Limb (tissue), 2 donors: ENCODE measurements at regions not wholly inside any gene's neighbourhood (a gene's known extent, or its start where the extent isn't known, plus 50 kb on each side); places are given as distances from the start of the nearest gene placed in this dataset.

Experiments
- DNase-seq, 2 donors: peaks; one replicate each; pipeline ENCODE4 v3.0.0-alpha.2; 2016; ENCODE audit errors: extremely low spot score in 2 of 2

DNA sequence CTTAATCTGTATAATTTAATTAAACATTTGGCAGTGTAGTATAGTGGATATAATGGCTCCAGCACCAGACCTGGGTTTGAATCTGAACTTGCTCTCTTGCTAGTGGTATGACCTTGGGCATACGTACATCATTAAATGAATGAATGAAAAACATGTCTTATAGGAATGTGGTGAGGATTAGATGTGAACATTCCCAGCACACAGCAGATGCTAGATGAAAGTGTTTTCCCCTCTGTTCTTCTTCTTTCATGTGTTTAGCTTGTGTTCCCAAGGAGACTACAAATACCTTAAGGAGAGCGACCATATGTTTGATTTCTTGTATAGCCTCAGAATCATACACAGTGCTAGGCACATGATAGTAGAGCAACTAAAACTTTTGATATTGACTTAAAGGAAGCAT, 56.5 kb downstream of the CT47B1 start:
- DNase-seq: no peak

- no peak for DNase-seq
These were observed 61.7 kb downstream of the CT47B1 start for GRCh38 chrX:120813982-120814381.

GRCh38 chrX:120801426-120801825, 74.2 kb downstream of the CT47B1 start:
- DNase-seq: no peak

DNA sequence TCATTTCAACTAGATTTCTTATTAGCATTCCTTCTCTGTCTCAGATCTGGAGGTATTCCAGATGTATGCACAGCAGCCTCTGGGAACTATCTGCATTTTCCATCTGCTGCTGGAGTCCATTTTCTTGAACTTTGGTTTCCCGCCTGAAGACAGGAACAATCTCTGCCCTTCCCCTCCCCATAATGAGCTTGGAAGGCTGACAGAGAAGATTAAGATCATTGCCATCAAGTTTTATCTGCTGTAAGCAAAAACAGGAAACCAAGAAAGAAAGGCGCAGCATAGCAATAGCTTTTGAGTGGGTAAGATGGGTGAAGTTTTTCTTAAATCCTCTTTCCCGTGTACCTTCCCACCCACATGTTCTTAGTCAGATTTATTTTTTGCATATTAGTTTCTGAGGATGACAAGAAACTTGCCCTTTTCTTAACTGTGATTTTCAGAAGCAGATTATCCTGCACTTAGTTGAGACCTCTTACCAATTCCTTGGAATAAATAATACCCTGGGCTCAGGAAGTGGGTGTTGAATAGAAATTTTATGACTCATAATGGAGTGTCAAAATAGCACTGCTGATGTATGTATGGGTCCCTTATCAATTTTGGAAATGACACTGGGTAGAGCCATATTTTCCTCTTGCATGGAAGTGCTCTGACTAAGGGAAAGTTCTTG, 78.3 kb downstream of the CT47B1 start:
- peak in 1 of 2 donors; percentile 35 for DNase-seq

DNA sequence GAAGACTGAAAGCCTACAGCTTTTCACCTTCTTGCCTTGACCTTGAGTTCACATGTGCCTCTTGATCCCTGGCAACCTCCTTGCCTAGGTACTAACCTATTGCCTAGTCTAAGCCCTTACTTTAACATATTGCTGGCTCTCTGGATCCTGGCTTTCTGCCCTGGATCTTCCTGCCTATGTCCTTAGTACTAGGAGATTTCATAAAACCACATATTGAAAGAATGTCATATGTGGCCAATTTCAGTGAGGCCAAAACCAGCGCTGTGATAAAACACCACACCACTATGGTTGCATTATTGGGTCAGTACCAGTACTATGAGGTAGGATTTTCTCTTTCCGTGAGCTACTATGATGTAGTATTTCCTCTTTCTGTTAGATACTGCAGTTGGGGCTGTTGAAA, 80.4 kb downstream of the CT47B1 start:
- DNase-seq: no peak

GRCh38 chrX:120794525-120794975, 81.1 kb downstream of the CT47B1 start:
- DNase-seq: no peak

GRCh38 chrX:120793098-120793497, 82.6 kb downstream of the CT47B1 start:
- no peak for DNase-seq

GRCh38 chrX:120791013-120791643, 84.5 kb downstream of the CT47B1 start:
- no peak for DNase-seq

GRCh38 chrX:120790552-120790951, 85.1 kb downstream of the CT47B1 start:
- DNase-seq: no peak

GRCh38 chrX:120790118-120790517, 85.5 kb downstream of the CT47B1 start:
- DNase-seq: peak in 1 of 2 donors; percentile 71

DNA sequence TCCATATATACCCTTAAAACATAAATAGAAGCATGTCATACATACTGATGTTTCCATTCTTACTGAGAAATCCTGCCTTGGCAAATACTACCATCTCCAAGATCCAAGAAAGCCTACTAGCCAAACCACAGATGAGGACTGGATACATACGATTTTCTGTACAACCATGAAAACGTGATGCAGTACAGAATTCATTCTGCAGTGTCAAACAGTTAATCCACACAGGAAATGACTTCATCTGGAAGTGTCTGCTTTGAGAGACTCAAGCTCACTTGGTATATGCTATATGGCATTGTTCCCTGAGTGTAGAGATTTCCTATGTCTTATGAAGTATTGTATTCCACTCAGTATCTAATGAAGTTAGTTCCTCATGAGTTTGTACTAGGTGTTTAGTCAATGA, 94.3 kb downstream of the CT47B1 start:
- DNase-seq: peak in 1 of 2 donors; percentile 65

- no peak for DNase-seq
These were observed 99.7 kb downstream of the CT47B1 start for GRCh38 chrX:120775959-120776358.

DNA sequence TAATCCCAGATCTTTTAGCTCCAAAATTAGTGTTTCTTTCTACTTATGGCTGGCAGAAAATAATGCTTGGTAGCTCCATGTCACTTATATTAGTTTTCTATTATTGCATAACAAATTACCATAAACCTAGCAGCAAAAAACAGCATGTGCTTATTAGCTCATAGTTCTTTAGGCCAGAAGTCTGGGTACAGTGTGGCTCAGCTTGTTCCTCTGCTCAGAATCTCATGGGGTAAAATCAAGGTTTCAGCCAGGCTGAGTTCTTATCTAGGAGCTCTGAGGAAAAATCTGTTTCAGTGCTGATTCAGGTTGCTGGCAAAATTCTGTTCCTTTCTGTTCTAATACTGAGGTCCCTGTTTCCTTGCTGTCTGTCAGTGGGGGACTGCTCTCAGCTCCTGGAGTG, 101.1 kb downstream of the CT47B1 start:
- no peak for DNase-seq

- DNase-seq: no peak
These were observed 101.9 kb downstream of the CT47B1 start for GRCh38 chrX:120773801-120774200.

GRCh38 chrX:120769576-120770341, 105.9 kb downstream of the CT47B1 start:
- DNase-seq: peak in 1 of 2 donors; percentile 15

DNA sequence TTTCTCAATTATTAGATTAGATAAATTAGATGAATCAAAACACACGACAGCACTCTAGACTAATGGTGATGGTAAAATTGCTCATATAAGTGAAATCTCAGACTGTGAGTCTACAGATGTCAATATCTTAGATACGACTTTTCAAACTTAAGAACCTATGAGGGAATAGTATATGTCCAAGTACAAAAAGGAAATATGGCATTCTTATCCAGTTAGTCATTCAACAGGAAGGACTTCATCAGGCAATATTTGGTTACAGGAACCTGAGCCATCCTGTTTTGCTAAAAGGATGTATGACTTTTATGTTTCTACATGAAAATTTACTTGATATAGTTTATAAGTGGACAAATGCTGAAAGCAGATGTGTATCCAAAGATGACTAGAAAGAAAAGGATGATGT, 107.0 kb downstream of the CT47B1 start:
- no peak for DNase-seq

GRCh38 chrX:120768254-120768653, 107.4 kb downstream of the CT47B1 start:
- DNase-seq: no peak

GRCh38 chrX:120763269-120763668, 112.4 kb downstream of the CT47B1 start:
- no peak for DNase-seq

DNA sequence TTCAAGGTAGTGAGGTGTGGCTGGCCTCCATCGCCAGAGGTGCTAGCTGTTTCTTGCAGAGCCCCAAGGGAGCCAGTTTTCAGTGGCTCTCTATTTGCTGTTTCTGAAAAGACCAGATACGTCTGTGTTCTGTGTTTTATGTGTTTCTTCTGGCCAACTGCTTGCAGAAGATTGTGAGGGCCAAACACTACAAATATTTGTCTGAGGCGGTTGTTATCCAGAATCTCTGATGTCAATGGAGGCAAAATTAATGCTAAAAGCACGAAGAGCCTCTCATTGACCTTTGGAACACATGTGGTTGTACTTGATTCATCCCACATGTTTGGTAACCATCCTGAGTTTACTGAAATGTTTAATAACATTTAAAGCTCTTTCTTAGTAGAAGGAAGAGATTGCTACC, 113.9 kb downstream of the CT47B1 start:
- peak in 1 of 2 donors; percentile 24 for DNase-seq

- no peak for DNase-seq
These were observed 116.0 kb downstream of the CT47B1 start for GRCh38 chrX:120759685-120760084.

DNA sequence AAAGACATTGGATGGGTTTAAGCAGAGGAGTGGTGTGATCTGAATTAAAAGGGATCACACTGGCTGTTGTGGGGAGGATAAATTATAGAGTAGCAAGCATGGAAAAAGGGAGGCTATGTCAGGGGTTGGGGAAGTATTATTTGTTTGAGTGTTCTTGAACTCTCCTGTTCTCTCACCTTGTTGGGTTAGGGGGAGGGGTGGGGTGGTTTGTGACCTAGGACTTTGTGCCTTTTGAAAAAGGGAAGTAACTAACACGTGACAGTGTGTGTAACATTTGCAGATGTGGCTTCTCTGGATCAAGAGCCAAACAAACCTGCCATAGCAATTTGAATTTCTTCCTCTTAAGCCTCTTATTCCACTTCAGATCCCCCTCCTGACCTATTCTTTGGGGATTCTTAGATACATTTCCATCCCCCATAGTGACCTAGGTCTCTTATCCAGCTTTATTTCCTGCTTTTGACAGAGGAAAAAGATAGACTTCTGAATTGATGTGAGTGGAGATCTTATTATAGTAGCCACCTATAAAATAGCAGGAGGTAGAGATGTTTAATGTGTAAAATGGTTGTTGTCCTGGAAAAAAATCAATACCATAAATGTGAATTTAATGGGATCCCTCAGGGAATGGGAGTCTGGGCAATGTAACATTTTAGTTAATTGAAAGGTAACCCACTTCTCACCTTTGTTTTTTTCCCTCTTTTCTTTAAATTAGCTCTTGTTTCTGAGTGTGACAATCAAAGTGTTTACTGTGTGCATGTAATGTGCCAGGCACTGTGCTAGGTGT, 120.4 kb downstream of the CT47B1 start:
- DNase-seq: no peak
